ENCODE measurements at regions not wholly inside any gene's neighbourhood (a gene's known extent, or its start where the extent isn't known, plus 50 kb on each side); places are given as distances from the start of the nearest gene placed in this dataset.

GRCh38 chr20:11320033-11320432 is 597.7 kb upstream of the BTBD3 start:
- H3K27ac Mint-ChIP-seq (ENCODE audit: unreplicated experiment), result no peak overlapping the region
- H3K27me3 Mint-ChIP-seq (ENCODE audit: low read depth), result no peaks in the 10 kb centered on the region
- H3K4me3 Mint-ChIP-seq (ENCODE audit: unreplicated experiment), result no peak overlapping the region
- H3K4me1 Mint-ChIP-seq (ENCODE audit: low read depth), result peaks cover 15% of the 10 kb centered on the region
- H3K36me3 Mint-ChIP-seq (ENCODE audit: low read depth), result peaks cover 10% of the 10 kb centered on the region
- H3K9me3 Mint-ChIP-seq (ENCODE audit: low read depth), result peaks cover 32% of the 10 kb centered on the region
- no peak for DNase-seq (ENCODE audit: low spot score)
- no peak for TF ChIP-seq CTCF (IDR thresholded peaks at IDR 0.05)

- peaks cover 23% of the 10 kb centered on the region for H3K9me3 Mint-ChIP-seq (ENCODE audit: low read depth)
- H3K27ac Mint-ChIP-seq (ENCODE audit: unreplicated experiment), result peak overlapping the region; percentile 22
- no peak overlapping the region for H3K4me3 Mint-ChIP-seq (ENCODE audit: unreplicated experiment)
- peaks cover 18% of the 10 kb centered on the region for H3K4me1 Mint-ChIP-seq (ENCODE audit: low read depth)
- H3K27me3 Mint-ChIP-seq (ENCODE audit: low read depth), result no peaks in the 10 kb centered on the region
- DNase-seq (ENCODE audit: low spot score), result no peak
- TF ChIP-seq CTCF (IDR thresholded peaks at IDR 0.05), result no peak
- H3K36me3 Mint-ChIP-seq (ENCODE audit: low read depth), result peaks cover 7% of the 10 kb centered on the region
Measured at GRCh38 chr20:11323816-11324215, 593.9 kb upstream of the BTBD3 start.

DNA sequence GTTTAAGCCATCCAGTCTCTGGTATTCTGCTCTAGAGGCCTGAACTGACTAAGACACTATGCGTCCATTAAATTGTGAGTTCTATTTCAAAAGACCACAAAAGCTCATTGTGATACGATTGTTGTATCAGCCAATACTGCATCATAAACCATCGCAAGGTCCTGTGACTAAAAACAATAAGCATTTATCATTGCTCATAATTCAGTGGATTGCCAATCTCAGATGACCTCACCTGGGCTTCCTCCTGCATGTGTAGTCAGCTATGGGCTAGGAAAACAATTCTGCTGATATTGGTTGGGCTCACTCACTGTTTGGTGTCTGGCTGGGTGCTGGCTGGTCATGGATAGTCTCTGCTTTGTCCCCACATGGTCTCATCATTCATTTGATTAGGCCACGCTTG is 592.7 kb upstream of the BTBD3 start:
- Mint-ChIP-seq H3K4me1 (ENCODE audit: low read depth) (peaks cover 24% of the 10 kb centered on the region), H3K36me3 (ENCODE audit: low read depth) (peaks cover 7% of the 10 kb centered on the region), H3K27ac (ENCODE audit: unreplicated experiment) (no peak overlapping the region), H3K4me3 (ENCODE audit: unreplicated experiment) (no peak overlapping the region), H3K27me3 (ENCODE audit: low read depth) (no peaks in the 10 kb centered on the region), H3K9me3 (ENCODE audit: low read depth) (peaks cover 23% of the 10 kb centered on the region)
- DNase-seq (ENCODE audit: low spot score), result no peak
- no peak for TF ChIP-seq CTCF (IDR thresholded peaks at IDR 0.05)

GRCh38 chr20:11328839-11329238 is 588.9 kb upstream of the BTBD3 start:
- peaks cover 4% of the 10 kb centered on the region for H3K9me3 Mint-ChIP-seq (ENCODE audit: low read depth)
- no peak overlapping the region for H3K4me3 Mint-ChIP-seq (ENCODE audit: unreplicated experiment)
- no peak for DNase-seq (ENCODE audit: low spot score)
- peaks cover 28% of the 10 kb centered on the region for H3K4me1 Mint-ChIP-seq (ENCODE audit: low read depth)
- H3K27ac Mint-ChIP-seq (ENCODE audit: unreplicated experiment), result no peak overlapping the region
- H3K36me3 Mint-ChIP-seq (ENCODE audit: low read depth), result peaks cover 2% of the 10 kb centered on the region
- no peak for TF ChIP-seq CTCF (IDR thresholded peaks at IDR 0.05)
- no peaks in the 10 kb centered on the region for H3K27me3 Mint-ChIP-seq (ENCODE audit: low read depth)

GRCh38 chr20:11329271-11329670 is 588.4 kb upstream of the BTBD3 start:
- Mint-ChIP-seq H3K27me3 (ENCODE audit: low read depth) (no peaks in the 10 kb centered on the region), H3K27ac (ENCODE audit: unreplicated experiment) (no peak overlapping the region), H3K4me1 (ENCODE audit: low read depth) (peaks cover 24% of the 10 kb centered on the region), H3K9me3 (ENCODE audit: low read depth) (peaks cover 4% of the 10 kb centered on the region), H3K36me3 (ENCODE audit: low read depth) (peaks cover 2% of the 10 kb centered on the region), H3K4me3 (ENCODE audit: unreplicated experiment) (no peak overlapping the region)
- DNase-seq (ENCODE audit: low spot score), result no peak
- no peak for TF ChIP-seq CTCF (IDR thresholded peaks at IDR 0.05)
